ENCODE measurements at regions not wholly inside any gene's neighbourhood (a gene's known extent, or its start where the extent isn't known, plus 50 kb on each side); places are given as distances from the start of the nearest gene placed in this dataset.

- DNase-seq (ENCODE audit: low read depth, low spot score) (no peak), FAIRE-seq (no peak)
- no peak for TF ChIP-seq EZH2 (IDR thresholded peaks at IDR 0.05; ENCODE audit: low read length)
- TF ChIP-seq CTCF (optimal IDR thresholded peaks at IDR 0.05 in 1 of 3, IDR thresholded peaks at IDR 0.05 in 1 of 3, conservative IDR thresholded peaks at IDR 0.05 in 1 of 3; ENCODE audit: extremely low read depth in 1 of 3, insufficient read depth in 2 of 3, low read length in 3 of 3), result no peak
- no peak overlapping the region for H3K9ac ChIP-seq (ENCODE audit: control insufficient read depth, extremely low read depth, insufficient read depth, low read length)
- no peak overlapping the region for H3K27ac ChIP-seq (ENCODE audit: control insufficient read depth, insufficient read depth, low read length)
- H3K27me3 ChIP-seq (ENCODE audit: control insufficient read depth, extremely low read depth, insufficient read depth, low read length), result no peaks in the 10 kb centered on the region
- H4K20me1 ChIP-seq (ENCODE audit: control insufficient read depth, extremely low read depth, insufficient read depth, low read length), result no peaks in the 10 kb centered on the region
- H3K4me3 ChIP-seq (ENCODE audit: control insufficient read depth in 2 of 3, extremely low read depth in 1 of 3, insufficient read depth in 2 of 3, low read depth in 1 of 3, low read length in 3 of 3), result no peak overlapping the region
- H3K36me3 ChIP-seq (ENCODE audit: control insufficient read depth in 2 of 2, extremely low read depth in 1 of 2, insufficient read depth in 2 of 2, low read length in 2 of 2), result no peaks in the 10 kb centered on the region
- H3K4me2 ChIP-seq (ENCODE audit: control insufficient read depth, extremely low read depth, insufficient read depth, low read depth, low read length), result no peak overlapping the region
- no peaks in the 10 kb centered on the region for H3K4me1 ChIP-seq (ENCODE audit: control insufficient read depth, extremely low read depth, insufficient read depth, low read length)
- dilution Hi-C loops (cut with MboI; ENCODE audit: extremely low pct_ligation_motif_present, low sequenced_read_pairs), result no loop called here
- no peaks in the 10 kb centered on the region for H3K79me2 ChIP-seq (ENCODE audit: control insufficient read depth, insufficient read depth, low read length)
- no peak overlapping the region for H2AFZ ChIP-seq (ENCODE audit: control insufficient read depth, low read length)
- H3K9me3 ChIP-seq (ENCODE audit: control insufficient read depth, low read depth, low read length), result no peaks in the 10 kb centered on the region
- no peaks in the 10 kb centered on the region for H3K9me1 ChIP-seq (ENCODE audit: control insufficient read depth, extremely low read depth, insufficient read depth, low read length)
Observed at GRCh38 chr6:159512104-159512503, 180.9 kb downstream of the SOD2 start.

GRCh38 chr6:159510141-159510540 is 182.9 kb downstream of the SOD2 start:
- TF ChIP-seq EZH2 (IDR thresholded peaks at IDR 0.05; ENCODE audit: low read length), result no peak
- no peak for TF ChIP-seq CTCF (optimal IDR thresholded peaks at IDR 0.05 in 1 of 3, IDR thresholded peaks at IDR 0.05 in 1 of 3, conservative IDR thresholded peaks at IDR 0.05 in 1 of 3; ENCODE audit: extremely low read depth in 1 of 3, insufficient read depth in 2 of 3, low read length in 3 of 3)
- Histone ChIP-seq H2AFZ (ENCODE audit: control insufficient read depth, low read length) (no peak overlapping the region), H3K79me2 (ENCODE audit: control insufficient read depth, insufficient read depth, low read length) (no peaks in the 10 kb centered on the region), H3K4me1 (ENCODE audit: control insufficient read depth, extremely low read depth, insufficient read depth, low read length) (no peaks in the 10 kb centered on the region), H3K9me3 (ENCODE audit: control insufficient read depth, low read depth, low read length) (no peaks in the 10 kb centered on the region), H3K9ac (ENCODE audit: control insufficient read depth, extremely low read depth, insufficient read depth, low read length) (no peak overlapping the region), H3K9me1 (ENCODE audit: control insufficient read depth, extremely low read depth, insufficient read depth, low read length) (no peaks in the 10 kb centered on the region), H3K4me2 (ENCODE audit: control insufficient read depth, extremely low read depth, insufficient read depth, low read depth, low read length) (no peak overlapping the region), H3K36me3 (ENCODE audit: control insufficient read depth in 2 of 2, extremely low read depth in 1 of 2, insufficient read depth in 2 of 2, low read length in 2 of 2) (no peaks in the 10 kb centered on the region), H3K27ac (ENCODE audit: control insufficient read depth, insufficient read depth, low read length) (no peak overlapping the region), H3K4me3 (ENCODE audit: control insufficient read depth in 2 of 3, extremely low read depth in 1 of 3, insufficient read depth in 2 of 3, low read depth in 1 of 3, low read length in 3 of 3) (no peak overlapping the region), H4K20me1 (ENCODE audit: control insufficient read depth, extremely low read depth, insufficient read depth, low read length) (no peaks in the 10 kb centered on the region), H3K27me3 (ENCODE audit: control insufficient read depth, extremely low read depth, insufficient read depth, low read length) (no peaks in the 10 kb centered on the region)
- dilution Hi-C loops (cut with MboI; ENCODE audit: extremely low pct_ligation_motif_present, low sequenced_read_pairs), result no loop called here
- FAIRE-seq (no peak), DNase-seq (ENCODE audit: low read depth, low spot score) (no peak)

Data from keratinocyte (primary cell).